ENCODE measurements at regions not wholly inside any gene's neighbourhood (a gene's known extent, or its start where the extent isn't known, plus 50 kb on each side); places are given as distances from the start of the nearest gene placed in this dataset.

DNA sequence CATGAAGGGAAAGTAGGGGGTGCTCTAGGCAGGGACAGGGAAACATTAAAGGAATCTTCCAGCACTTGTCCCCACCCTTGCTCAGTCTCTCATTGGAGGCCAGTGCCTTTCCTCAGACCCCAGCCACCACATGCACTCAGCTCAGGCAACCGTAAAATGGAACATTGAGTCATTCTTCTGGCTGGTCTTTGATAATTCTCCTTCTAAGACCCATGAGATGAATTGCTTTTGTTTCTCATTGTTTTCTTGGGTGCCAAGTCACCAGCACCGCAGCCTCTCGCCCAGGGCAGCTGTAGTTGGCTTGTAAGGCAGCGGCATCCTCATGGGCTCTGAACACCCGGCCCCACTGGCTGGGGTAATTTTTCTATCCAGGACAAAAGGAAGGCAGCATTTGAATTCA is 108.2 kb downstream of the PHETA1 start:
- TF ChIP-seq NANOG (IDR thresholded peaks at IDR 0.05; ENCODE audit: insufficient read depth, low read depth, low read length, poor library complexity, severe bottlenecking) (no peak), POLR2AphosphoS5 (IDR thresholded peaks at IDR 0.05; ENCODE audit: low read depth, low read length) (no peak), TAF7 (optimal IDR thresholded peaks at IDR 0.05; ENCODE audit: borderline replicate concordance, low read depth, low read length) (no peak), SP1 (IDR thresholded peaks at IDR 0.05; ENCODE audit: low read depth, low read length) (no peak), MAFK (IDR thresholded peaks at IDR 0.05; ENCODE audit: low read depth, low read length) (no peak), CREB1 (IDR thresholded peaks at IDR 0.05) (no peak), JUND (IDR thresholded peaks at IDR 0.05; ENCODE audit: low read length) (no peak), SIRT6 (IDR thresholded peaks at IDR 0.05; ENCODE audit: low read length) (no peak)
- ChIA-PET POLR2A (ENCODE audit: partially characterized antibody) (no interaction called here), CTCF (ENCODE audit: partially characterized antibody) (interaction anchor here (0.8 to 11.8 kb wide), 5 partner anchors 6 to 373 kb away, joined by 4 to 82 read pairs (median 44); no protein-coding TSS in a partner anchor)
- Histone ChIP-seq H3K18ac (ENCODE audit: extremely low read depth, low read length) (no peak overlapping the region), H3K79me2 (ENCODE audit: control insufficient read depth in 1 of 2, insufficient read depth in 2 of 2, low read length in 2 of 2) (no peaks in the 10 kb centered on the region), H4K8ac (ENCODE audit: extremely low read depth, insufficient read depth, low read length) (no peak overlapping the region), H2BK15ac (ENCODE audit: low read length) (no peak overlapping the region), H3K4ac (replicated peaks; ENCODE audit: insufficient read length, low read depth, low read length) (no peak overlapping the region), H4K91ac (replicated peaks; ENCODE audit: insufficient read length, low read length) (no peak overlapping the region), H4K20me1 (replicated peaks in 1 of 2; ENCODE audit: control insufficient read depth in 1 of 2, insufficient read depth in 2 of 2, low read length in 2 of 2) (peaks cover 0 to 2% of the 10 kb centered on the region in 2 experiments), H3K27ac (ENCODE audit: low read depth, low read length) (no peak overlapping the region), H3K4me1 (replicated peaks in 1 of 4; ENCODE audit: control insufficient read depth in 3 of 4, insufficient read depth in 4 of 4, low read length in 3 of 4) (no peaks in the 10 kb centered on the region), H3K9me3 (ENCODE audit: insufficient read depth in 2 of 2, low read depth in 1 of 2, low read length in 1 of 2) (no peaks in the 10 kb centered on the region), H2BK5ac (ENCODE audit: low read depth, low read length) (no peak overlapping the region), H2BK20ac (ENCODE audit: low read length) (no peak overlapping the region), H4K5ac (ENCODE audit: insufficient read length, low read depth, low read length) (no peak overlapping the region), H2BK120ac (replicated peaks; ENCODE audit: low read depth, low read length) (no peak overlapping the region), H3K23ac (ENCODE audit: insufficient read length) (no peak overlapping the region), H3K4me3 (ENCODE audit: extremely low read depth in 1 of 4, insufficient read depth in 2 of 4, low read depth in 3 of 4, low read length in 4 of 4) (no peak overlapping the region), H2BK12ac (ENCODE audit: low read depth, low read length) (no peak overlapping the region), H2AFZ (ENCODE audit: low read length) (no peak overlapping the region), H3K79me1 (ENCODE audit: low read depth, low read length) (no peaks in the 10 kb centered on the region), H3K56ac (replicated peaks; ENCODE audit: insufficient read length, low read depth, low read length) (no peak overlapping the region), H3K14ac (ENCODE audit: insufficient read length) (no peak overlapping the region), H3K36me3 (ENCODE audit: control insufficient read depth in 2 of 4, insufficient read depth in 4 of 4, low read length in 3 of 4) (no peaks in the 10 kb centered on the region), H3K9ac (replicated peaks in 1 of 4; ENCODE audit: extremely low read depth in 1 of 4, low read depth in 3 of 4, low read length in 3 of 4) (no peak overlapping the region), H3K4me2 (ENCODE audit: insufficient read depth in 1 of 2, low read depth in 2 of 2, low read length in 2 of 2) (no peak overlapping the region), H3K23me2 (ENCODE audit: low read depth, low read length) (no peaks in the 10 kb centered on the region; the same call in 1 of the 2 replicates), H2AK5ac (ENCODE audit: low read depth, low read length) (no peak overlapping the region), H3K27me3 (replicated peaks in 1 of 4; ENCODE audit: control insufficient read depth in 3 of 4, extremely low read depth in 1 of 4, insufficient read depth in 3 of 4, low read length in 3 of 4) (no peaks in the 10 kb centered on the region)
- FAIRE-seq = no peak
- 93% methylated on average over 5 of the region's 5 CpGs; no CpG with 5 or more reads in 1 of the 2 experiments for WGBS, 2 experiments (ENCODE audit: extremely low coverage in 1 of 2, insufficient coverage in 1 of 2, insufficient read length in 1 of 2, insufficient replicate concordance in 2 of 2, low coverage in 1 of 2, low lambda C conversion rate in 2 of 2, missing lambda C conversion rate in 1 of 2)
- no peak for DNase-seq (ENCODE audit: low read depth in 1 of 2, low spot score in 2 of 2)
